Fibroblast of peridontal ligament (primary cell): ENCODE measurements at regions not wholly inside any gene's neighbourhood (a gene's known extent, or its start where the extent isn't known, plus 50 kb on each side); places are given as distances from the start of the nearest gene placed in this dataset.
"Not testable (repeated sequence)": the region's sequence is repeated elsewhere in the genome, so short reads cannot be mapped to it uniquely, and the experiment has no call there.

Source experiments
- DNase-seq: peaks from one replicate; pipeline ENCODE4 v3.0.0-alpha.2; 2010; ENCODE audit errors: extremely low read depth

DNA sequence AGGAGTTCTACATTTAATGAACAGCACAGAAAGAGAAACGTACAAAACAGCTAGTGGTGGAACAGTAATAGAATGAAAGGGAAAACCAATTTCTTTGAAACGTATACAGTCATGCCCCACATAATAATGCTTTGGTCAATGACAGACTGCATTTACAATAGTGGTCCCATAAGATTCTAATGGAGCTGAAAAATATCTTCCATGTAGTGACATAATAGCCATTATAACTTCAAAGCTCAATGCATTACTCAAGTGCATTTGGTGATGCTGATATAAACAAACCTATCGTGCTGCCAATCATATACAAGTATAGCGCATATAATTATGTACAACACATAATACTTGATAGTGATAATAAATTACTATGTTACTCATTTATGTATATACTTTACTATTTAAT, 1008.9 kb upstream of the FOXG1 start:
- DNase-seq, result not testable (repeated sequence)

DNA sequence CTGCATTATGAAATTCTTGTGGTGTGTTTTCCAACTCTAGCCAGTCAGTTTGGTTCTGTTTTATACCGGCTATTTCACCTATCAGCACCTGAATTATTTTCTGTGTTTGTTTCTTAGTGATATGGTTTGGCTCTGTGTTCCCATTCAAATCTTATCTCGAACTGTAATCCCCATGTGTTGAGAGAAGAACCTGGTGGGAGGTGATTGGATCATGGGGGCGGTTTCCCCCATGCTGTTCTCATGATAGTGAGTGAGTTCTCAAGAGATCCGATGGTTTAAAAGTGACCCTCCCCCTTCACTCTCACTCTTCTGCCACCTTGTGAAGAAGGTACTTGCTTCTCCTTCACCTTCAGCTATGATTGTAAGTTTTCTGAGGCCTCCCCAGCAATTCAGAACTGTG, 1006.2 kb upstream of the FOXG1 start:
- DNase-seq, result not testable (repeated sequence)

DNA sequence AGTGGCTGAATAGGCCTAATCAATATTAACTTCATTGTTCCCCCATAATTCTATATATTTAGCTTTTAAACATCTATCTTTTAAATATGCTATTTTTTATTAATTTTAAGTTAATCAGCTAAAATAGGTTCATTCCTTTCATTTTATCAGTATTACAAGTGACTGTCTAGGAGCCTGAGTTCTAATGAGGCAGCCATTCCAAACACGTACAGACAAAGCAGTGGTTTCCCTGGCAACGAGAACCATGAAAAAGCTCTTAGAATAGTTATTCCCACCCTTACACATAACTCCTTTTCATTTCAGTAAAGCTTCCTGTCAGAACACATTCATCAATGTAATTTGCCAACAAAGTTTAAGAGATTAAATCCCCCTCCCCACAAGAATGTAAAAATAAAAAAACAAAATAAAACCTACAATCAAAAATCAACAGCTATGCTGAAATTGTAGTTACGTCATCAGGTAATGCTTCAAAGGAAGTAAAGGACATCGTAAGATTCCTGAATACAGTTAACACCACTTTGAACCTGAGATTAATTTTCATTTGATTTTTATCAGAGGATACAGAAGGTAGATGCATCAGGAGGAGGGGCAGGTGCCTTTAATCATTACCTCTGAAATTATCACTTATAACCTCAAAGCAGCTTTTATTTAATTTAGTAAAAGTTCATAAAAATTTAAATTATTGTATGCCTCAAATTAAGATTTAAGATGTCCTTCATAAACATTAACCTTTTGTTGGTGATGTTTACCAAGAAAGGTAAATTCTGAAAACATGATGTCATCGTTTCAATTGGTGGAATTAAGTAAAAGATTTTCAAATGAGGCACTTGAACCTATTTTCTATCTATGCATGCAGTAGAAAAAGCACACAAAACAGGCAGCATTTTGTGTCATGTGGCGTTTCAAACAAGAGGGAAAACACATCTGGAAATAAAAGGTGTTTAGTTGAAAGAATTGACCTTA, 967.2 kb upstream of the FOXG1 start:
- not testable (repeated sequence) for DNase-seq

DNA sequence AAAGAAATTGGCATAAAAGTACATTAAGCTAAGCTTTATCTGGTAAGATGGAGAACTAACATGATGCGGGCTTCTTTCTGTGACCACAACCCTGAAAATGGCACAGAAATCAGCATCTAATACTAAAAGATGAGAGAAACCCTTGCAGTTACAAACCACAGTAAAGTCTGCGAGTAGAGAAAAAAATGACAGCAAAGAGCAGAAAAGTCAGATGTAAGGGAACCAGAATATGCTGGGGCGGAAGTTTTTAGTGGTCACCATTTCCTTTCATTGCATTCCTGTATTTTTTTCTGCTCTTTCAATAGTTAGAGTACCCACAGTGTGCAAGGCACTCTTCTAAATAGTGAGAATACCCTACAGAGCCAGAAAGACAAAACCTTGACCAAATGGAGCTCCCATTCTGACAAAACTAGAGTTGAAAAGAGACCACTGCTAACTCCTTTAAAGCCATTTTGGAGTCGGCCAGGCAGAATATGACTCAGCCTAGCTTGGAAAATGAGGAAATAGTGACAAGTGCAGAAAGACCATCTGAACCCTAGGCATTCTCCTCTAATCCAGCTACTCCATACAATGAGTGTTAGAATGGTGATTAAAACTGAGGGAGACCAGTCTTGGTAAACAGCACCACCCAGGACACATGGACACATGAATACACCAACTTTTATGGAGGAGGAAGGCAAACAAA, 948.7 kb upstream of the FOXG1 start:
- DNase-seq, result not testable (repeated sequence)

DNA sequence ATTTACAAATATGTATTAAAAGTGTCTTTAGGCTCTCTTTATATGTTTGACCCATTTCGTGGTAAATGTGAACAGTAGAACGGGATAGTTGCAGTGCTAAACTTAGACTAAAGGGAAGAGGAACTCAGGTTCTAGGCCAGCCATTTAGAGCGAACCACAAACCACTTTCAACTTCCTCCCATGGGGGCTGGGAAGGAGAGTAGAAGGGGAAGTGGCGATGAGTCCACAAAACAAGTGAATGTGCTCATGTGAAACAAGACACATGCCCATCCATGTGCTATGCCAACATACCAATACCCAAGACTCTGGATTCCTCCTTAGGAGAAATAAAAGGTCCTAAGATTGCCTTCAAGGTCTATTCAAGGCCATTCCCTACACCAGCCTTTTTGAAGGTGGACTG, 940.4 kb upstream of the FOXG1 start:
- DNase-seq, result not testable (repeated sequence)

DNA sequence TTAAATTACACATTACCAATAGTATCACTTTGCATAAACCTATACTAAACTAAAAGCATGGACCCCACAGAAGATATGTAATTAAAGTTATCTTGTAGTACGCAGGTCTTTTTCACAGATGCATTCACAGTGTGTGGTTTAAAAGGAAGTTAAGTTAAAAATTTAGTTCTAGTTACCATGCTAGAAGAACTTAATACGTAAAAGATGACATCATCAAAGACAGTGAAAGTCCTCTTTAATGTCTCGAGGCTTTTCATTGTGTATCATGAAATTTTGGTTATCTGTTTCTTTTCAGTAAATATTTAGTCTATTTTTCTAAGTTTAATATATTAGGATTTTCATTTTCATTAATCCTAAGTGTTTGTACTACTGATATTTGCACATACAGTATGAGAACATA, 934.6 kb upstream of the FOXG1 start:
- DNase-seq, result not testable (repeated sequence)

DNA sequence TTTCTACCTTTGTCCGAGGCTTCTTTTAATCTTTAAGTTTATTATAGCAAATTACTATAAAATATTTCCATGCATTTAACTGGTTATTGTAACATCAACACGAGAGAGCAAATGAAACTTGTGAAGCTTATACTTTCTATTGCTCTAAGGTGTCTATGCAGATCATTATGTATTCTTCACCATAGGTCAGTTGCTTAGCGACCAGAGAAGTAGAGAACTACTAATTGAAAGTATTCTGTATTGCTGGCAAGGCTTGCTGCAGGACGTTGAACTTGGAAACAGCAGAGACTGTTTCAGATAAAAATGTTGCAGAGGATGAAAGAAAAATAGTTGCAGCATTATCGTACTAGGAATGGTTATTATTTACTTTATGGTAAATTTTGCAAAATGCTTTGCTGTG, 933.6 kb upstream of the FOXG1 start:
- not testable (repeated sequence) for DNase-seq

DNA sequence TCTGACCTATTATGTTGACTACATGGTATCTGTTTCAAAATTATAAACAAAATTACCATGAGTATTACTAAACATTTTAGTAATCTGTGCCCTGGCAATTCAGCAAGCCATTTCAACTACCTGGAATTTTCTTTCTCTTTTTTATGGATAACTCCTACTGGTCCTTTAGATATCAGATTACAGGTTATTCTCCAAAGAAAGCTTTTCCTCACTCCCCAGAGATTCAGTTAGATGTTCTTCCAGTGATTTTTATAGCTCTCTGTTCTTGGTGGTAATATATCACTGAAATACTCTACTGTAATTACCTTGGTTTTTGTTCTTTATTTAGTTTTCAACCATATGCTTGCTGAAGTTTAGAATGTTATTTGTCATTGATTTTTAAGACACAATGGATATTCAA, 930.2 kb upstream of the FOXG1 start:
- no peak for DNase-seq

DNA sequence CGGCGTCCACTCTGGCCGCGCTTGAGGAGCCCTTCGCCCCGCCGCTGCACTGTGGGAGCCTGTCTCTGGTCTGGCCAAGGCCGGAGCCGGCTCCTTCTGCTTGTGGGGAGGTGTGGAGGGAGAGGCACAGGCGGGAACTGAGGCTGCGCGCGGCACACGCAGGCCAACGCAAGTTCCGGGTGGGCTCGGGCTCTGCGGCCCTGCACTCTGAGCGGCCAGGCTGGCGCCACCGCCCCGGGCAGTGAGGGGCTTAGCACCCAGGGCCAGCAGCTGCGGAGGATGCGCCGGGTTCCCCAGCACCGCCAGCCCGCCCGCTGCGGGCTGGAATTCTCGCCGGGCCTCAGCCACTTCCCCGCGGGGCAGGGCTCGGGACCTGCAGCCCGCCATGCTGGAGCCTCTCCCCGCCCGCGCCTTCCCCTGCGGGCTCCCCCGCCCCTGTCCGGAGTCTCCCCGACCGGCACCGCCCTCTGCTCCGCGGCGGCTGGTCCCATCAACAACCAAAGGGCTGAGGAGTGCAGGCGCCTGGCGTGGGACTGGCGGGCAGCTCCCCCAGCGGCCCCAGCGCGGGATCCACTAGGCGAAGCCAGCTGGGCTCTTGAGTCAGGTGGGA, 921.2 kb upstream of the FOXG1 start:
- DNase-seq, result no peak

DNA sequence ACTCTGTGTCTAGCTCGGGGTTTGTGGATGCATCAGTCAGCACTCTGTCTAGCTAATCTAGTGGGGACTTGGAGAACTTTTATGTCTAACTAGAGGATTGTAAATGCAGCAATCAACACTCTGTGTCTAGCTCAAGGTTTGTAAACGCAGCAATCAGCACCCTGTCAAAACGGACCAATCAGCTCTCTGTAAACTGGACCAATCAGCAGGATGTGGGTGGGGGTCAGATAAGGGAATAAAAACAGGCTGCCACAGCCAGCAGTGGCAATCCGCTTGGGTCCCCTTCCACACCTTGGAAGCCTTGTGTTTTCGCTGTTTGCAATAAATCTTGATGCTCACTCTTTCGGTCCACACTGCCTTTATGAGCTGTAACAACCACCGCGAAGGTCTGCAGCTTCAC, 920.7 kb upstream of the FOXG1 start:
- DNase-seq, result no peak

DNA sequence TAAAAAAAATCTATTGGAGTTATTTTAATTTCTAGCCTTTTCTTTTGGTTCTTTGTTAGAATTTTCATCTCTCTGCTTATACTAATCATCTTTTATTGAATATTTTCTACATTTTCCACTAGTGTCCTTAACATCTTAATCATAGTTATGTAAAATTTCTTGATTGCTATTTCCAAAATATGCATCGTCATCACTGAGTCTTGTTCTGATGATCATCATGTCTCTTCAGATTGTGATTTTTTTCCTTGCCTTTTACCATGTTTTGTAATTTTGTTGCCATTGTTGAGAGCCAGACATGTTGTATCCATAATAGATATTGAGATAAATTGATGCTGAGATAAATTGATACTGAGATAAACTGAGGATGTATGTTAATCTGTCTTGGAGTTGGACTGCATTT, 919.1 kb upstream of the FOXG1 start:
- DNase-seq, result not testable (repeated sequence)

DNA sequence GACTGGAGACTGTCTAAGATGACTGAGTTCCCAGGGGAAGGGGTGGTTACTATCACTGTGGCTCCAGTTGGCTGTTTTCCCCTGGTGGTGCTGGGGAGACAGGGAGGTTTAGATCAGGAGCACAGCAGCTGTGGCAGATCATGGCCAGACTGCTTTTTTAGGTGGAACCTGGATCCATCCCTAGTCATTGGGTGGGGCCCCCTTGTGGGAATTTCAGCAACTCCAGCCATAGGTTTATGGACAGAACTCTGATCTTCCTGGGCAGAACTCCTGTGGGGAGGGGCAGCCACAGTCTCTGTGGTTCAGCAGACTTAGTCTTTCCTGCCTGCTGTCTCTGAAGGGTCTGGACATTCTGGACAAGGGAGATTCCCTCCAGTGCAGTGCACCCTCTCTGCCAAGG, 917.4 kb upstream of the FOXG1 start:
- DNase-seq, result not testable (repeated sequence)

DNA sequence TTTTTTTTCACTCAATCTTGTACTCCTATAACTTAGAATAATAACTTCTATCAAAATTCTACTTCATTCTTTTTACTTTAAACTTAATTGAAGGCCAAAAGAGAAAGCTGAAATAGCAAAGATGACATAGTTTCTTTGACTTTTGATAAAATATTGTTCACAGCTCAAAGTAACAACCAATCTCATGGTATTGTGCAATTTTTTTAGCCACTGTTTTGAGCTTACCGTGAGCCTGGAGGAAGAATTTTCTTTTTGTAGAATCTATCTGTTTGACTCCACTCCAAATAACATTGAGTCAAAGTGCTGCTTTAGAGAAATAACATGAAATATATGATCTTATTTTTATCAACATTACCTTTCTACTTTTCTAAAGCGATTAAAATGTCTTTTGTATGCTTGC, 903.9 kb upstream of the FOXG1 start:
- DNase-seq, result no peak

DNA sequence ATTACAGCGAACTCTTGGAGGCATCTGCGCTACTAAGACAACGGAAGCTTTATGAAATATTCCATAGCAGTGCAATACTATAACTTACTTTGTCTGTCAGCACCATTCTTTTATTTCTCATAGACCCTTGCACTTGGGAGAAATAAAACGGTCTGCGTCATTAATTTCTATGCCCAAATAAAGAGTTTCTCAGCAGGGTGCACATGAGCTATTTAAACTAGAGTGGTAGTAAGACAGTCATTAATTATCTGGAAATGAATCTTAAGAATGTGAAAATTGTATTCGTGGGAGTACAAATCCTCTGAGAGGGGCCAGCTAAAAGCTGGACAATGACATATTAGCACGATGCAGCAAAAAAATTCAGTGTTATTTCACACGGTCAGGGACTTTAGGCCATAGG, 903.4 kb upstream of the FOXG1 start:
- no peak for DNase-seq

DNA sequence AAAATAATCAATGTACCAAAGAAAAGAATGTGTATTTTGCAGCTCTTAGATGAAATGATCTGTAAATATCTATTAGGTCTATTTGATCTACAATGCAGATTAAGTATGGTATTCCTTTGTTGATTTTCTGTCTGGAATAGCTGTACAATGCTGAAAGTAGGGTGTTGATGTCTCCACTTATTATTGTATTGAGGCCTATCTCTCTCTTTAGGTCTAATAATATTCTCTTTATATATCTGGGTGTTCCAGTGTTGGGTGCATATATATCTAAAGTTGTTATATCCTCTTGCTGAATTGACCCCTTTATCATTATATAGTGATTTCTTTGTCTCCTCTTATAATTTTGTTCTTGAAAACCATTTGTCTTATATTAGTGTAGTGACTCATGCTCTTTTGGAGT, 885.5 kb upstream of the FOXG1 start:
- DNase-seq, result no peak

DNA sequence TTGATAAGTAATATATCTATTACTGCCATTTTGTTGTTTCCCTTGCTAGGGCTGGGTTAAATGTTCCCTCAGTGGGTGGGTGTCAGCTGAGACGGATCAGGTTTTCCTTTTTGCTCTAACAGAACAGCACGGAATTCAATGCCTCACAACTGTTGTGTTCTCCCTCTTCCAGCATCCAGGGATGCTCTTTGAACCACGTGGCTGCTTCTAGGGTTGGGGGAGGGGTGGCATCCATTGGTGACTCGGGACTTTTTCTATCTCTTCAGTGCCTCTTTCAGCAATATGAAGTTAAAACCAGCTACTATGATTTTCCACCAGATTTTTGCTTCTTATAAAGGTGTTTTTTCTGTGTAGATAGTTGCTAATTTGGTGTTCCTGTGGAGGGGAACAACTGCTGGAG, 884.9 kb upstream of the FOXG1 start:
- DNase-seq, result no peak

DNA sequence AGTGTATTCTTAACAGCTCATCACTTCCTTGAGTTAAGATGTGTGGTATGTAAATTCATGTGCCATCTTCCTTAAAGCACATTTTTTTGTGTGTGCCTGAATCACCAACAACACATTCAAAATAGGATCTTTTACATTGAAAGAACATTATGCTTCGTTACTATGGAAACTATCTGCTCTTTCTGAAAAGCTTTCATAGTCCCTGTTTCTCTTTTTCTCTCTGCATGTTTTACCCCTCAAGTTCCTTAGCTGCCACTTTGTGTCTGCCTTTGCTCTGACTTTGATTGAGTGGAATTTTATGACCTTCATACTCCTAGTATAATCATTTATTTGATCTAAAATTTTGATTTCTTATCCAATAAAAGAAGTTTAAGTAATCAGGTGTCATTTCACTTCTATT, 880.3 kb upstream of the FOXG1 start:
- DNase-seq, result no peak

DNA sequence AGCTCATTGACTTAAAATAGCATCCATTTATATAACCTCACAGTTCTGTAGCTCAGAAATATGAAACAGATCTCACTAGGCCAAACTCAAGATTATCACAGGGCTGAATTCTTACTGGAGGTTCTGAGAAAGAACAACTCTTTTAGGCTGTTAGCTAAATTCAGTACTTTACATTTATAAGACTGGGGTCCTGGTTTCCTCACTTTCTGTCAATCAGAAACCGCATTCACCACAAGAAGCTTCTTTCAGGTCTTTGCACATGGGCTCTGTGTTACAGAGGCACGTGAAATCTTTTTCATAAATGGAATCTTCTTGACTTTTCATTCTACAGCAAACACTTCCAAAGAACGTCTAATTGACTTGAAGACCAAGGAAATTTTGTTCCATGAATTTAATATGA, 876.3 kb upstream of the FOXG1 start:
- DNase-seq, result no peak

DNA sequence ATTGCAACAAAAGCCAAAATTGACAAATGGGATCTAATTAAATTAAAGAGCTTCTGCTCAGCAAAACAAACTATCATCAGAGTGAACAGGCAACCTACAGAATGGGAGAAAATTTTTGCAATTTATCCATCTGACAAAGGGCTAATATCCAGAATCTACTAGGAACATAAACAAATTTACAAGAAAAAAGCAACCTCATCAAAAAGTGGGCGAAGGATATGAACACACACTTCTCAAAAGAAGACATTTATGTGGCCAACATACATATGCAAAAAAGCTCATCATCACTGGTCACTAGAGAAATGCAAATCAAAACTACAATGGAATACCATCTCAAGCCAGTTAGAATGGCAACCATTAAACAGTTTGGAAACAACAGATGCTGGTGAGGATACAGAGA, 858.1 kb upstream of the FOXG1 start:
- not testable (repeated sequence) for DNase-seq

DNA sequence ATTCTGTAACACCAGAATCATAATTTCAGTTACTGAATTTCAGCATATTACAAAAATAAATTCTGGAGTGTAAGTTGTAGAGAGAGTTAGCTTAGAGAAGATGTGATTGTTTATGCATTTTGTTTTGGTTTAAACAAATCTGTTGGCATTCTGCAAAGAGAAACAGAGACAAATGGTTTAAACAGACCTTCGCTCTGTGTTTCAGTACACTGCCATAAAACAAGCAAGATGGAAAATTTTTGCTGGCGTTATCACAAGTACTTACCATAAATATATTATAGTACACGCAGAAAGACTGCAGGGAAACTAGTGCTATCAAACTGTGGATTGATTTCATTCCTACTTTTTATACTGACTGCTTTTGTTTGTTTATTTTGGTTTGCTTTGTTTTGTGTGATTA, 850.3 kb upstream of the FOXG1 start:
- DNase-seq, result no peak

DNA sequence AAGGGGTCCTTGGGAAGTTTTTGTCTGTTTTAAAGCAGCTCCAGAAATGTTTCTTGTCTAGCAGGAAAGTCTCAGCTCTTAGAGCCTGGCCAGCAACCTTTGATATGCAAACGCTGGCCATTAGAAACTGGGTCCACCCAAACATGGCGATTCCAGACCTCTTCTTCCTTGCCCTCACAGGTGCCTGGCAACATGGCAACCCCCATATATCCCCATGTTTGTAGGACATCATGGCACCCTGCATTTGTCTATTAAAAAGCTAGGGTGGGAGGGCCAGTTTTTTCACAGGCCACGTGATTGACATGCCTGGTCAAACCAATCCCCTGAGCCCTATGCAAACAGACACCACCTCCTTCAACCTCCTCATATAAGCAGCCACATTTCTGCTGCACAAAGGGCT, 848.7 kb upstream of the FOXG1 start:
- no peak for DNase-seq

DNA sequence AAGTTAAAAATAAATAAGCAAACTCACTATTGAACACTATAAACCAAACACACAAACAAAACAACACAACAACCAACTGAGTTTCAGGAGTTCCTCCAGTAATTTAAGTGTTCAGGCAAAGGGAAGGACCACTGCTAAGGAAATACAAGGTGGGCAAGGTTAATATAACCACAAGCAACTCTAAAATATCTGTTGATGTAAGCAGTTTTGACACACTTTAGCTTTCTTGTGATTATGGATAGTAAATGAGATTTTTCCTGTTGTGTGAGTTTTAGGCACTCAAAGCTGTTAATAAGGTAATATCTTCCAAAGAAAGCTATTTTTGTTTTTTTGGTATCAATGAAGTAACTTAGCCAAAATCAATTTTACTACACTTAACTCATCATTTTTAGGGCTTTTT, 839.1 kb upstream of the FOXG1 start:
- DNase-seq, result no peak
